Karpas-422 (cell line): ENCODE measurements at regions not wholly inside any gene's neighbourhood (a gene's known extent, or its start where the extent isn't known, plus 50 kb on each side); places are given as distances from the start of the nearest gene placed in this dataset. TPM values are rescaled to one million over a fixed set of nuclear protein-coding genes. Genes with fewer than 3 reads are reported as not detected.

ENCODE experiments used
- small RNA-seq: library from RNA; depleted of rRNA; stranded (forward); fragments of <200 nt; gene quantifications from one replicate; pipeline ENCODE3, GENCODE V24; 2014

Small RNAs in the stretch of these regions (small RNA-seq; reads per million reads assigned to genes)
- gene AL603908.1 (not detected), gene MTND3P20 (not detected), gene MTND4LP20 (not detected), gene RNA5SP225 (0.20 reads per million), gene RNU6-896P (not detected)
